ENCODE measurements at regions not wholly inside any gene's neighbourhood (a gene's known extent, or its start where the extent isn't known, plus 50 kb on each side); places are given as distances from the start of the nearest gene placed in this dataset.

DNA sequence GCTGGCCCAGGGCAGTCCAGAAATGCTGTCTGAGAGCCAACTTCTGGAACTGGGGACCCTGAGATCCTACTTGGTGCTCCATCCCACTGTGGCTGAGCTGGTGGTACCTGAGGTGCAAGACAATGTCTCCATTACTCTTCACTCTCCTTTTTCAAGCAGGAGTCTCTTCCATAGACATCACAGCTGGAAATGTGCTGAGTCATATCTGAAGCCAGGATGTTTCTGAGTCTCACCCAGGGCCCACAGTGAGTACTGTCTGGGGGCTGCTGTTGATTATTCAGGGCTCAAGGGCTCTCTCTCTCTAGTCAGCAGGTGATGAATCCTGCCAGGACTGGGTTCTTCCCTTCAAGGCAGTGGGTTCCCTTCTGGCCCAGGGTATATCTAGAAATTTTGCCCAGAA, 145.2 kb upstream of the TAS2R1 start:
- TF ChIP-seq EZH2 (IDR thresholded peaks at IDR 0.05; ENCODE audit: insufficient read depth, poor library complexity, severe bottlenecking) (no peak), EZH2phosphoT487 (IDR thresholded peaks at IDR 0.05; ENCODE audit: insufficient read depth, low read depth) (no peak)

Data from GM23248 (cell line).